HG03354 (cell line): ENCODE measurements at regions not wholly inside any gene's neighbourhood (a gene's known extent, or its start where the extent isn't known, plus 50 kb on each side); places are given as distances from the start of the nearest gene placed in this dataset.

Source experiments
- ATAC-seq: cut with Tn5 transposase; IDR thresholded peaks from one replicate; pipeline ENCODE4 v1.9.1; 2021; ENCODE audit warnings: mild to moderate bottlenecking; ENCODE audit not compliant: unreplicated experiment, poor library complexity, severe bottlenecking

DNA sequence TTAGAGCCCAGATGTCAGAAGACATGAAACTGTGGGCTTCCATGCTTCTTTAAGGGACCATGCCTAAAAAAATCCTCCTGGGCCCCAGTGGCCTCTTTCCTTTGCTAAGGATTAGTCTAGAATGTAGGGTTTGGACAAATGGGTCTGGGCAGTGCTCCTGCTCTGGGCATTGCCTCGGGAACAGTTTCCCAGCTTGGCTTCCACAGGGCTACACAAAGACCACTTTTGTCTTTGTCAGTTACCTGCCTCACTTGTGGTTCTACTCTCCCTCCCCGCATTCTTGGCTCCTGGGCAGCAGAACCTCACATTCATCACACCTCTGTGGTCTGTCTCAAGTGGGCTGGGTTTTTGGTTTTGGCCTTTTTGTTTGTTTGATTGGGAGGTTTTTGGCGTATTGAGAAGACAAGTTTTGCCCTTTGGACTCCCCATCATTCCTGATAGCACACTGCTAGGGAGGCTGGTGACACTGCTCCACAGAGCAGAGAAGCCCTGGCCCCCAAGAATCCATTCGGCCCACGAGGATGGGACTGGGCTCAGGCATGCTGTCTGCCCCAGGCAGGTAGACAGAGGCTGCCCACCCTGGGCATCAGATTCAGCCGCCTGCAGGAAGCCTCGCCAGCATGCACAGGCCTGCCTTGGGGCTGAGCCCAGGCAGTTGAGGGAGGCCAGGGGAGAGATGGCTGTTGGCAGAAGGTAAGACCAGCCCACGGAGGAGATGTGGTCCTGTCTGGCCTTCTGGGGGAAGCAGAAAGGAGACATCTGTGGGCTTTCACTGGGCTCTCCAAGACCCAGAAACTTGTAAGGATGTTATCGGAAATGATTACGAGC lies 343.7 kb downstream of the WDR11 start:
- no peak for ATAC-seq

- no peak for ATAC-seq
Measured at GRCh38 chr10:121195524-121195910, 344.4 kb downstream of the WDR11 start.

- no peak for ATAC-seq
Measured at GRCh38 chr10:121199081-121199480, 347.9 kb downstream of the WDR11 start.

GRCh38 chr10:121205625-121206024 lies 354.5 kb downstream of the WDR11 start:
- ATAC-seq: no peak

DNA sequence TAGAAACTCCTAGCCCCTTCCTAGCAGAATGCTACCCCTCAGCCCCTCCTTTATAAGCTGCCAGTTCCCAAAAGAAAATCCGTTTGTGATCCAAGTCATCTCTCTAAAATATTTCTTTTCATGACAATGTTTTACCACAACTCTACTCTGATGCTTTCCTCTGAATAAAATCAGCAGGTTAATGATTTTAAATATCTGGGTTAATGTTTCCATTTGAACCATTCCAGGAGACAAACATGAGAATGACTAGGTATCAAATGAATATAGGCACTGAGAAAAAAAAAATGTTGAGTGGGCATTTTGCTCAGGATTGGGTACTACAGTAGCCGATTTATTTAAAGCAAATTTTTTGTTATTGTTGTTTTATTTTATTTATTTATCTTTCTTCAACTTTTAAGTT lies 360.3 kb downstream of the WDR11 start:
- no peak for ATAC-seq

- ATAC-seq: no peak
Measured at GRCh38 chr10:121213437-121213836, 362.3 kb downstream of the WDR11 start.

- ATAC-seq: no peak
Measured at GRCh38 chr10:121216295-121216694, 365.1 kb downstream of the WDR11 start.

DNA sequence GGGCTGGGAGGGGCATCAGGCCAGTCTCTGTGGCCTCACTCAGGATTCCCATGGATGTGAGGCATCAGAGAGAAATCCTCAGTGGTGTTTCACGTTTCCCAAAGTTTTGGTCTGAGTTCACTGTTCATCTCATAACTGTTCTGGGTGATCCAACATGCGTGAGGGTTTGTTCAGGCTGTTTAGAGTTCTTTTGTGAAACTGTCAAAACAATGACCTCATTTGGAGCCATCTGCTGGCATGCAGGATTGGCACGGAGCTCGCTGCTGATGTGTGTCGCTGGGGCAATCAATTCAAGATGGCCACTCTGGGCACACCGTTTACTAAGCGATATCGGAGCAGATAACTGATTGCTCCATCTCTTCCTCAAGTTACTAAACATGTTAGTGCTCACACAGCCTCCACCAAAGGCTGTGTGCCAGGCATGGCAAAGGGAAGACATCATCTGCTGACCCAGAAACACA lies 365.6 kb downstream of the WDR11 start:
- no peak for ATAC-seq

DNA sequence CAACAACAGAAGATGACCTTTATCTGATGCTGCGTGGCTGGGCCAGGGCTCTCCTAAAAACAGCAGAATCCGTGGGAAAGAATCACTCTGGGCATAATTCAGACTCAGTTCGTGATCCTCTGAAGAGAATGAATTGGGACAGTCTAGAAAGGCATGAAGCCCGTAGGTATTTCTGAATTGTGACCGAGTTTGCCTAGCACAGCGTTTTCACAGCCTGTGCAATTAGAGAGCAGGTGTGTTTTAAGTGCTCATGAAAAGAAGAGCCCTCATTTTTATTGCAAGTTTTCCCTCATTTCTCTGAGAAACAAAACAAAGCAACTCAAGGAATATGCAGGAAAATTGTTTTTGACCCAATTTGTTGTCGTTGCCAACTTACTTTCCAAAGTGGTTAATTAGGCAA lies 366.2 kb downstream of the WDR11 start:
- ATAC-seq: no peak

DNA sequence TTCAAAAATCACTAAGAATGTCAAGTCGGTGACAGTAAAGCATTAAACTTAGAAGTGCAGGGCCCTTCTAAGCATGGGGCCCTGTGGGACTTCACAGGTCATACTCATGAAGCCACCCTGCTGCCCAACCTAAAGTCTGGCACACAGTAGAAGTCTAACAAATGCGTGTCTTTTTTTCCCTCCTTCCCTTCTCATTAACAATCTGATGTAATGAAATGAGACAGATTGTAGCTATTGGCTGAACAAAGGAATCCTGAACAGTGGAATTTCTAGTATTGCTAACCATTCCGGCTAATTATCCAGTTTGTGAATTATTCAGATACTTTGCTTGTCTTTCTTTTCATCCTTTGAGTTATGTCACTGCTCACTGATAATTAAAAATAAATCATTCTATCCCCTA lies 369.9 kb downstream of the WDR11 start:
- no peak for ATAC-seq

GRCh38 chr10:121221991-121222390 lies 370.8 kb downstream of the WDR11 start:
- ATAC-seq: no peak

- ATAC-seq: no peak
Measured at GRCh38 chr10:121222842-121223241, 371.7 kb downstream of the WDR11 start.

DNA sequence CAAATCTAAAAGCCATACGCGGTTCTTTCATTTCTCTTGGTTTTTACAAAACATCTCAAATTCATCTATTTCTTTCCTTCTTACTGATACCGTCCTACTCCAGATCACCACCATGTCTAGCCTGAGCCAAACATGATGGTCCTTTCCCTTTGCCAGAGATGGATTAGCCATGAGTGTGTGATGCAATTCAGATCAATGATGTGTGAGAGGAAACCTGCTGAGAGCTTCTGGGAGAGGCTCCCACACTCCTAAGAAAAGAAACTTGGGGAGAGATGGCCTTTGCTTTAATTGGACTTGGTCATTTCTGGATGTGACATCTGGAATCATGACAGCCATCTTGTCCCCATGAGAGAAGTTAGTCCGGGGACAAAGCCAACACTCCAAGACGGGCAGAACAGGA lies 367.2 kb downstream of the FGFR2 start:
- no peak for ATAC-seq

DNA sequence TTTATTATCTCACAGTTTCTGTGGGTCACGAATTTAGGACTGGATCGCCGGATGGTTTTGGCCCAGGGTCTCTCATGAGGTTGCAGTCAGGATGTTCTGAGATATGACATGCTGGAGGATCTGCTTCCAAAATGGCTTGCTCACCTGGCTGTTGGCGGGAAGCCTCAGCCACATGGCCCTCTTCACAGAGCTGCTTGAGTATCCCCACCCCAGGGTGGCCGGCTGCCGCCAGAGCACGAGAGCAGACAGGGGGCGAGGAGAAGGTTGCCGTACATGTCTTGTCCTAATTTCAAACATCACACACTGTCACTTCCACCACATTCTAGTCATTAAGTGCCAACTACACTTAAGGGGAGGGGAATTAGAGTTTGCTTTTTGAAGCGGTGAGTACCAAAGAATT lies 365.8 kb downstream of the FGFR2 start:
- no peak for ATAC-seq

- ATAC-seq: no peak
Measured at GRCh38 chr10:121235692-121236091, 362.6 kb downstream of the FGFR2 start.

DNA sequence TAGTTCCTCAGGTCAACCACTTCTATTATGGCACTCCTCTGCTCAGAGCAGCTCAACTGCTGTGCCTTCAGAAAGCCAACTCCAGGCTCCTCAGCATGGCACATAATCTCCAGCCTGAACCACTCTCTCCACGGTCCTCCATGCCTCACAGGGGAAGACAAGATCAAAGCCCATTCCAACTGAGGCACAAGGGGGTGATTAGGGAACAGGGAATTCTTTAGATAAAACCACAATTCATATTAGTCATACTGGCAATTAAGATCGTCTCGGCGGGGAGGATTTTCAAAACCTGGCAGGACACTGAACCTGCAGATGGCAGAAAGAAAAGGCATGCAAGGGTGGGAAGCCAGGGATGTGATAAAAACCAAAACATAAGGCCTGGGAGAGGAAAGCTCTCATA lies 361.6 kb downstream of the FGFR2 start:
- ATAC-seq: no peak

GRCh38 chr10:121237718-121238117 lies 360.5 kb downstream of the FGFR2 start:
- ATAC-seq: no peak

DNA sequence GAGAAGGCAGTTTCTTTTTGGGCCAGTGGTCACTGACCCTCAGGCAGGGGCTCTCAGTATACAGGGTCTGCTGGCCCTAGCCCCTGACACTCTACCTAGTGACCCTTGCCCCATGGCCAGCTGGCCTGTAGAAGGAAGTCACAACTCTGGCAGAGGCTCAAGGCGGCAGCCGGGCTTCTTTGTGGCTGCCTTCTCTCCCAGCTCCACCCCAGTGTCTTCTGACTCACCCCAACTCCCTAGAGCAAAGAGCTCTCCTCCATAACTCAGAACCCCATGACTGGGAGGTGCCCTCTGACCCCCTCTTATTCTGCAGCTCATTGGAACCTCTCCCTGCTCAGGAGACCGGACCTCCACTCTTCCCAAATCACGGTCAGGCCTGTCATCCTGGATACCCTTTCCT lies 358.2 kb downstream of the FGFR2 start:
- ATAC-seq: no peak

DNA sequence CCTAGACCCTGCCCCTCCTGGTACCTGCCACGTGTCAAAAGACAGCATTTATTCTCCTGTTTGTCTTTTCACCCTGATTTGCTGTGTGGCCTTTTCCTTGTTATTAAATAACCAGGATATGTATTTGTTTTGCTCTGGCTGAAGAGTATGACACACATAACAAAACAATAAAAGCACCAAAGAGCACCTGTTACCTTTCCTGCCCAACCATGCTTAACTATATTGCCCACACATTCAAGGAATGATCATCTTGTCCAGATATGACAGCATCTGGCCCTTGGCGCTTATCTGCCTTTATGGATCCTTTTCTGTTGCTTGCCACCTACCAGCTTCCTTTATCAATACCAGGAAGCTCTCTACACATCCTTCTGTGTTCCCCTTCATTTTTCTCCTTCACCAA lies 357.7 kb downstream of the FGFR2 start:
- no peak for ATAC-seq

- no peak for ATAC-seq
Measured at GRCh38 chr10:121241337-121241736, 356.9 kb downstream of the FGFR2 start.

DNA sequence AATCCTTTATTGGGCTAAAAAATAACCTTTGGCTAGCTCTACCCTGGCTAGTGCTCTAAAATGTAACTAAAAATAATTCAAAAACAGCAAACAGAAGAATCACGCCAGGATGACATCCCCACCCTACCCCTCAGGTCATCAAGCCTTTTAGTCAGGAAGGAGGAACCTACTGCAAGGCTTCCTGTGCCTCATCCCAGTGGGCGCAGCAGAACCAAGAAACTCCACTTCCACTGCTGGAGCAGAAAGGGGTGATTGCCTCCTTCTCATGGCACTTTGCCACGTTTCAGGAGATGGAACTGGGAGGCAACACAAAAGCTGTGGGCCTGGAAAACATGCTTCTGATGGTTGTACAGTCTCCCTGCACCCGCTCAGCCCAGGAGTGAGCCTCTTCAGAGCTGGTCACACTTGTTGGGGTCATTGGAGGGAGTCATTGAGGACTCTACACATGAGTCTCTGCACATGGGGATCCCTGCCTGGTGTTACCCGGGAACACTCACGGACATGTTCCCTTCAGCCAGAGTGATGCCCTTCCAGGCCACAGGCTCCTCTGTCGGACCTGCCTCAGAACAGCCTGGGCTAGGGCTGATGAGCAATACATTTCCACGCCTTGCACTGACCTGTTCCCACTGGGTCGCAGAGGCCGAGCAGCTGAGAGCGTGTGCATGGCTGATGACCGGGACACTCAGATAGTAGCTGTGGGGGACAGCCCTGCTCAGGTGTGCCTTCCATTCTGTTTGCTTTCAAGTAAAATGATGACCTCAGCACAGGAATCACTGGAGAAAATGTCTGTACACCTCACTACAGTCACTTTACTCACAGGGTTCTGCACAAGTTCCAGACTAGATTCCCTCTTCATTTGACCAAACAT lies 355.3 kb downstream of the FGFR2 start:
- ATAC-seq: no peak
